SK-N-SH (cell line): ENCODE measurements at regions not wholly inside any gene's neighbourhood (a gene's known extent, or its start where the extent isn't known, plus 50 kb on each side); places are given as distances from the start of the nearest gene placed in this dataset.

Experiments
- EP300 ChIP-seq, 2 experiments: IDR thresholded peaks; 2 replicates each; pipeline versions ENCODE4 v1.4.0 to v1.6.1; 2012; ENCODE audit warnings: borderline replicate concordance in 1 of 2, low read depth in 1 of 2, low read length in 1 of 2
- GATA2 ChIP-seq: sonication (generic); formaldehyde crosslinking; IDR thresholded peaks from 2 replicates; pipeline ENCODE4 v1.5.0; 2020; ENCODE audit warnings: mild to moderate bottlenecking, missing genetic modification reagents
- POLR2AphosphoS5 ChIP-seq: IDR thresholded peaks from 2 replicates; pipeline ENCODE4 v1.6.1; 2012; ENCODE audit warnings: low read depth, low read length
- YY1 ChIP-seq: IDR thresholded peaks from 2 replicates; pipeline ENCODE4 v1.4.0; 2012; ENCODE audit warnings: low read depth, mild to moderate bottlenecking
- TF ChIP-seq, protein P1 (sequence below): fragments of 200-600 bp; sonication (generic); IDR thresholded peaks from 2 replicates; pipeline ENCODE4 v1.6.1; 2017; ENCODE audit warnings: antibody characterized with exemption, mild to moderate bottlenecking, moderate library complexity

GRCh38 chr5:3933966-3934365, 338.3 kb downstream of the IRX1 start:
- TF ChIP-seq GATA2 (CRISPR knock-in tag) (no peak), EP300 (IDR thresholded peaks at IDR 0.05; ENCODE audit: borderline replicate concordance in 1 of 2, low read depth in 1 of 2, low read length in 1 of 2) (no peak), POLR2AphosphoS5 (no peak), YY1 (no peak)
- TF ChIP-seq, protein P1, sequence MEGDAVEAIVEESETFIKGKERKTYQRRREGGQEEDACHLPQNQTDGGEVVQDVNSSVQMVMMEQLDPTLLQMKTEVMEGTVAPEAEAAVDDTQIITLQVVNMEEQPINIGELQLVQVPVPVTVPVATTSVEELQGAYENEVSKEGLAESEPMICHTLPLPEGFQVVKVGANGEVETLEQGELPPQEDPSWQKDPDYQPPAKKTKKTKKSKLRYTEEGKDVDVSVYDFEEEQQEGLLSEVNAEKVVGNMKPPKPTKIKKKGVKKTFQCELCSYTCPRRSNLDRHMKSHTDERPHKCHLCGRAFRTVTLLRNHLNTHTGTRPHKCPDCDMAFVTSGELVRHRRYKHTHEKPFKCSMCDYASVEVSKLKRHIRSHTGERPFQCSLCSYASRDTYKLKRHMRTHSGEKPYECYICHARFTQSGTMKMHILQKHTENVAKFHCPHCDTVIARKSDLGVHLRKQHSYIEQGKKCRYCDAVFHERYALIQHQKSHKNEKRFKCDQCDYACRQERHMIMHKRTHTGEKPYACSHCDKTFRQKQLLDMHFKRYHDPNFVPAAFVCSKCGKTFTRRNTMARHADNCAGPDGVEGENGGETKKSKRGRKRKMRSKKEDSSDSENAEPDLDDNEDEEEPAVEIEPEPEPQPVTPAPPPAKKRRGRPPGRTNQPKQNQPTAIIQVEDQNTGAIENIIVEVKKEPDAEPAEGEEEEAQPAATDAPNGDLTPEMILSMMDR = no peak
